GM12892 (cell line): ENCODE measurements at regions not wholly inside any gene's neighbourhood (a gene's known extent, or its start where the extent isn't known, plus 50 kb on each side); places are given as distances from the start of the nearest gene placed in this dataset.

Experiments
- POLR2A ChIP-seq: IDR thresholded peaks from 2 replicates; pipeline ENCODE4 v1.6.1; 2011; ENCODE audit warnings: low read depth, low read length, control low read depth
- POLR2AphosphoS5 ChIP-seq: IDR thresholded peaks from 2 replicates; pipeline ENCODE4 v1.6.1; 2011; ENCODE audit warnings: low read depth, low read length, control low read depth

- TF ChIP-seq POLR2A (no peak), POLR2AphosphoS5 (no peak)
Observed at GRCh38 chr20:11443382-11444119, 474.1 kb upstream of the BTBD3 start.
